Astrocyte (in vitro differentiated cells and primary cell): ENCODE measurements at regions not wholly inside any gene's neighbourhood (a gene's known extent, or its start where the extent isn't known, plus 50 kb on each side); places are given as distances from the start of the nearest gene placed in this dataset.

Experiments
- DNase-seq: peaks from one replicate; pipeline ENCODE4 v3.0.0-alpha.2; 2010; ENCODE audit warnings: low read depth
- FAIRE-seq: peaks from 2 replicates; lab custom pipeline; 2011; peaks lifted over from hg19 to GRCh38; lab: Jason Lieb, UNC
- H2AFZ ChIP-seq: 2 replicates; pipeline ENCODE4 v1.6.0; 2012; ENCODE audit warnings: low read depth, low read length, inconsistent platforms
- H3K27ac ChIP-seq: 2 replicates; pipeline ENCODE4 v1.5.1; 2011; ENCODE audit warnings: low read depth, low read length, inconsistent platforms
- H3K27me3 ChIP-seq: 2 replicates; pipeline ENCODE4 v1.6.0; 2011; ENCODE audit warnings: low read length, inconsistent platforms; ENCODE audit not compliant: insufficient read depth
- H3K36me3 ChIP-seq: 2 replicates; pipeline ENCODE4 v1.5.1; 2011; ENCODE audit warnings: low read length, inconsistent platforms; ENCODE audit not compliant: insufficient read depth
- H3K4me1 ChIP-seq: 2 replicates; pipeline ENCODE4 v1.5.1; 2011; ENCODE audit warnings: low read length, inconsistent platforms; ENCODE audit not compliant: insufficient read depth
- H3K4me2 ChIP-seq: 2 replicates; pipeline ENCODE4 v1.6.0; 2012; ENCODE audit warnings: low read length, inconsistent platforms
- H3K4me3 ChIP-seq: 2 replicates; pipeline ENCODE4 v1.5.1; 2011; ENCODE audit warnings: low read depth, mild to moderate bottlenecking, low read length, inconsistent platforms; ENCODE audit not compliant: insufficient read depth
- H3K79me2 ChIP-seq: 2 replicates; pipeline ENCODE4 v1.6.0; 2012; ENCODE audit warnings: mild to moderate bottlenecking, low read length, inconsistent platforms; ENCODE audit not compliant: insufficient read depth
- H3K9ac ChIP-seq: 2 replicates; pipeline ENCODE4 v1.6.0; 2012; ENCODE audit warnings: mild to moderate bottlenecking, low read length, inconsistent platforms
- H3K9me3 ChIP-seq: 2 replicates; pipeline ENCODE4 v1.5.1; 2012; ENCODE audit warnings: low read depth, mild to moderate bottlenecking, low read length, inconsistent platforms; ENCODE audit not compliant: insufficient read depth
- H4K20me1 ChIP-seq: 2 replicates; pipeline ENCODE4 v1.6.0; 2012; ENCODE audit warnings: low read length, inconsistent platforms; ENCODE audit not compliant: insufficient read depth
- H3K27ac Mint-ChIP-seq: one replicate; pipeline ENCODE4 v1.8.0; 2021; ENCODE audit warnings: mild to moderate bottlenecking, mixed read lengths; ENCODE audit not compliant: unreplicated experiment
- H3K27me3 Mint-ChIP-seq: one replicate; pipeline ENCODE4 v1.8.0; 2021; ENCODE audit warnings: low read depth, mixed read lengths; ENCODE audit not compliant: unreplicated experiment
- H3K36me3 Mint-ChIP-seq: one replicate; pipeline ENCODE4 v1.8.0; 2021; ENCODE audit warnings: low read depth, mixed read lengths; ENCODE audit not compliant: unreplicated experiment
- H3K4me1 Mint-ChIP-seq: one replicate; pipeline ENCODE4 v1.8.0; 2021; ENCODE audit warnings: low read depth, mixed read lengths; ENCODE audit not compliant: unreplicated experiment
- H3K4me3 Mint-ChIP-seq: one replicate; pipeline ENCODE4 v1.8.0; 2021; ENCODE audit warnings: mild to moderate bottlenecking, moderate library complexity, mixed read lengths; ENCODE audit not compliant: unreplicated experiment
- H3K9me3 Mint-ChIP-seq: one replicate; pipeline ENCODE4 v1.8.0; 2021; ENCODE audit warnings: mild to moderate bottlenecking, mixed read lengths; ENCODE audit not compliant: unreplicated experiment
- CTCF ChIP-seq: IDR thresholded peaks from 2 replicates; pipeline ENCODE4 v1.5.1; 2011; ENCODE audit warnings: low read depth, mild to moderate bottlenecking, inconsistent platforms, low read length, moderate library complexity; ENCODE audit not compliant: insufficient read depth
- EZH2 ChIP-seq: IDR thresholded peaks from 2 replicates; pipeline ENCODE4 v1.6.1; 2012; ENCODE audit warnings: mild to moderate bottlenecking, low read length, inconsistent platforms; ENCODE audit not compliant: insufficient read depth

- DNase-seq (no peak), FAIRE-seq (no peak)
- H3K4me3 ChIP-seq, result no peak overlapping the region
- no peaks in the 10 kb centered on the region for H3K4me1 ChIP-seq
- H3K27me3 ChIP-seq, result peaks cover 5% of the 10 kb centered on the region
- no peak for TF ChIP-seq CTCF
- TF ChIP-seq EZH2, result no peak
- H3K9me3 Mint-ChIP-seq, result no peaks in the 10 kb centered on the region
- H3K36me3 ChIP-seq, result no peaks in the 10 kb centered on the region
- no peak overlapping the region for H3K9ac ChIP-seq
- no peaks in the 10 kb centered on the region for H3K36me3 Mint-ChIP-seq
- H3K4me2 ChIP-seq, result no peak overlapping the region
- no peak overlapping the region for H2AFZ ChIP-seq
- H3K4me3 Mint-ChIP-seq, result no peak overlapping the region
- H3K79me2 ChIP-seq, result no peaks in the 10 kb centered on the region
- no peaks in the 10 kb centered on the region for H4K20me1 ChIP-seq
- no peak overlapping the region for H3K27ac ChIP-seq
- no peaks in the 10 kb centered on the region for H3K27me3 Mint-ChIP-seq
- no peaks in the 10 kb centered on the region for H3K4me1 Mint-ChIP-seq
- H3K27ac Mint-ChIP-seq, result no peak overlapping the region
- no peaks in the 10 kb centered on the region for H3K9me3 ChIP-seq
Measured at GRCh38 chr1:239725371-239725770, 339.0 kb downstream of the CHRM3 start.

- TF ChIP-seq EZH2, result no peak
- TF ChIP-seq CTCF, result no peak
- Mint-ChIP-seq H3K9me3 (no peaks in the 10 kb centered on the region), H3K4me3 (no peak overlapping the region), H3K27ac (no peak overlapping the region), H3K27me3 (no peaks in the 10 kb centered on the region), H3K4me1 (no peaks in the 10 kb centered on the region), H3K36me3 (no peaks in the 10 kb centered on the region)
- no peak overlapping the region for H3K27ac ChIP-seq
- H3K36me3 ChIP-seq, result no peaks in the 10 kb centered on the region
- no peak overlapping the region for H3K9ac ChIP-seq
- no peak overlapping the region for H3K4me2 ChIP-seq
- no peak overlapping the region for H2AFZ ChIP-seq
- no peaks in the 10 kb centered on the region for H3K9me3 ChIP-seq
- H4K20me1 ChIP-seq, result no peaks in the 10 kb centered on the region
- DNase-seq (no peak), FAIRE-seq (no peak)
- no peaks in the 10 kb centered on the region for H3K79me2 ChIP-seq
- no peak overlapping the region for H3K4me3 ChIP-seq
- H3K4me1 ChIP-seq, result no peaks in the 10 kb centered on the region
- H3K27me3 ChIP-seq, result peaks cover 5% of the 10 kb centered on the region
Measured at GRCh38 chr1:239725933-239726332, 339.6 kb downstream of the CHRM3 start.

GRCh38 chr1:239730378-239730777 lies 344.0 kb downstream of the CHRM3 start:
- Mint-ChIP-seq H3K27ac (no peak overlapping the region), H3K4me3 (no peak overlapping the region), H3K27me3 (no peaks in the 10 kb centered on the region), H3K36me3 (no peaks in the 10 kb centered on the region), H3K4me1 (no peaks in the 10 kb centered on the region), H3K9me3 (no peaks in the 10 kb centered on the region)
- FAIRE-seq (no peak), DNase-seq (no peak)
- H3K9me3 ChIP-seq, result no peaks in the 10 kb centered on the region
- H4K20me1 ChIP-seq, result no peaks in the 10 kb centered on the region
- H3K27me3 ChIP-seq, result peaks cover 3% of the 10 kb centered on the region
- no peak overlapping the region for H3K27ac ChIP-seq
- H3K4me2 ChIP-seq, result no peak overlapping the region
- H3K36me3 ChIP-seq, result no peaks in the 10 kb centered on the region
- H3K4me3 ChIP-seq, result no peak overlapping the region
- no peak overlapping the region for H2AFZ ChIP-seq
- TF ChIP-seq CTCF (no peak), EZH2 (no peak)
- H3K79me2 ChIP-seq, result no peaks in the 10 kb centered on the region
- H3K4me1 ChIP-seq, result no peaks in the 10 kb centered on the region
- no peak overlapping the region for H3K9ac ChIP-seq
